HL-60 (cell line): ENCODE measurements at regions not wholly inside any gene's neighbourhood (a gene's known extent, or its start where the extent isn't known, plus 50 kb on each side); places are given as distances from the start of the nearest gene placed in this dataset.

Experiments
- SPI1 ChIP-seq: IDR thresholded peaks from 2 replicates; pipeline ENCODE4 v1.6.1; 2012; ENCODE audit warnings: low read depth, mild to moderate bottlenecking, borderline replicate concordance
- TF ChIP-seq, protein P1 (sequence below): IDR thresholded peaks from one replicate; pipeline ENCODE4 v1.5.1; 2011; ENCODE audit warnings: low read length, control low read depth, inconsistent platforms; ENCODE audit not compliant: insufficient read depth

DNA sequence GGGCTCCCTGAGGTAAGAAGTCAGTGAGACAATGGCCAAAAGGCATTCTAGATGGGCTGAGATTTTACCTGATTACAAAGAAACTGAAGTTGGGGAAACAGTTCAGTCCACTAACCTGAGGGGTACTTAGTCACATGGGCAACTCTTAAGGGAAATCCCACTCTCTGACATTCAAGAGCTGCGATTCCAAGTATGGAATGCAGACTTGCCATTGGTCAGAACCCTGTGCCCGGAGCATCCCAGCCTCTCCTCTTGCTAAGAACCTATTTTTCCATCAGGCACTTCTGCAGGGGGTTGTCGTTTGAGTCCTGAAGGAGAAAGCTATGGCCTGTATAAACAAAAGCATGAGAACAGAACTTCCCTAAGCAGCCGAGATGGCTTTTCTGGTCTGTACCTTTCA lies 434.9 kb upstream of the DAB1 start:
- TF ChIP-seq, protein P1, sequence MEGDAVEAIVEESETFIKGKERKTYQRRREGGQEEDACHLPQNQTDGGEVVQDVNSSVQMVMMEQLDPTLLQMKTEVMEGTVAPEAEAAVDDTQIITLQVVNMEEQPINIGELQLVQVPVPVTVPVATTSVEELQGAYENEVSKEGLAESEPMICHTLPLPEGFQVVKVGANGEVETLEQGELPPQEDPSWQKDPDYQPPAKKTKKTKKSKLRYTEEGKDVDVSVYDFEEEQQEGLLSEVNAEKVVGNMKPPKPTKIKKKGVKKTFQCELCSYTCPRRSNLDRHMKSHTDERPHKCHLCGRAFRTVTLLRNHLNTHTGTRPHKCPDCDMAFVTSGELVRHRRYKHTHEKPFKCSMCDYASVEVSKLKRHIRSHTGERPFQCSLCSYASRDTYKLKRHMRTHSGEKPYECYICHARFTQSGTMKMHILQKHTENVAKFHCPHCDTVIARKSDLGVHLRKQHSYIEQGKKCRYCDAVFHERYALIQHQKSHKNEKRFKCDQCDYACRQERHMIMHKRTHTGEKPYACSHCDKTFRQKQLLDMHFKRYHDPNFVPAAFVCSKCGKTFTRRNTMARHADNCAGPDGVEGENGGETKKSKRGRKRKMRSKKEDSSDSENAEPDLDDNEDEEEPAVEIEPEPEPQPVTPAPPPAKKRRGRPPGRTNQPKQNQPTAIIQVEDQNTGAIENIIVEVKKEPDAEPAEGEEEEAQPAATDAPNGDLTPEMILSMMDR, result no peak
- TF ChIP-seq SPI1, result no peak
